ENCODE measurements at regions not wholly inside any gene's neighbourhood (a gene's known extent, or its start where the extent isn't known, plus 50 kb on each side); places are given as distances from the start of the nearest gene placed in this dataset.

DNA sequence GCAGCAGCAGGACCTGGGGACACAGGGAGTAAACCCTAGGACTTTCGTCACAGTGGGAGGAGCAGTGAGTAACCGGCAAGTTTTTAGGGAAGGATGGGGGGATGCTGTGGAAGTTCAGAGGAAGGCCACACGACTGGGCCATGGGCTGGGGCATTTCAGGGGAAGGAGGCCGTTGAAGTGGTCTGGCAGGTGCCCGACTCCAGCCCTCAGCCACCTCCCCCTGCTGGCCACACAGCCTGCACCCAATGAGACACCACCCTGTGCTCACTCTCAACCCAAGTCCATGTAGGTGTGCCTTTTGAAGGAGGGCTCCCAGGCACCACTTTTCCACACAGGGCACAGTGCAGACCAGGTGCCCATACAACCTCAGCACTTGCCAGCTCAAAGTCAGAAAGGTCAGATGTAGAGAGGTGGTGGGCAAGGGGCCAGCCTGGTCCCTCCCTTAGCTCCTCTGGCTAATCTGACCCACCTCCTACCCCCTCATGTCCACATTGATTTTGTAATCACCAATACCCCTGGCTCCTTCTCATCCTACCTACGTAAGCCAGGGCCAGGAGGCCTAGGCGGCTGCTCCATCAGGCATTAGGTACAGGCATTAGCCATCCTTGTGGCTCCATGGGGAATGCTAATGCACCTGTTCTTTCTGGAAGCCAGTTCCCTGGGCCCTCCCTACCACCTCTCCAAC, 211.2 kb downstream of the SMAD2 start:
- TF ChIP-seq, protein P1, sequence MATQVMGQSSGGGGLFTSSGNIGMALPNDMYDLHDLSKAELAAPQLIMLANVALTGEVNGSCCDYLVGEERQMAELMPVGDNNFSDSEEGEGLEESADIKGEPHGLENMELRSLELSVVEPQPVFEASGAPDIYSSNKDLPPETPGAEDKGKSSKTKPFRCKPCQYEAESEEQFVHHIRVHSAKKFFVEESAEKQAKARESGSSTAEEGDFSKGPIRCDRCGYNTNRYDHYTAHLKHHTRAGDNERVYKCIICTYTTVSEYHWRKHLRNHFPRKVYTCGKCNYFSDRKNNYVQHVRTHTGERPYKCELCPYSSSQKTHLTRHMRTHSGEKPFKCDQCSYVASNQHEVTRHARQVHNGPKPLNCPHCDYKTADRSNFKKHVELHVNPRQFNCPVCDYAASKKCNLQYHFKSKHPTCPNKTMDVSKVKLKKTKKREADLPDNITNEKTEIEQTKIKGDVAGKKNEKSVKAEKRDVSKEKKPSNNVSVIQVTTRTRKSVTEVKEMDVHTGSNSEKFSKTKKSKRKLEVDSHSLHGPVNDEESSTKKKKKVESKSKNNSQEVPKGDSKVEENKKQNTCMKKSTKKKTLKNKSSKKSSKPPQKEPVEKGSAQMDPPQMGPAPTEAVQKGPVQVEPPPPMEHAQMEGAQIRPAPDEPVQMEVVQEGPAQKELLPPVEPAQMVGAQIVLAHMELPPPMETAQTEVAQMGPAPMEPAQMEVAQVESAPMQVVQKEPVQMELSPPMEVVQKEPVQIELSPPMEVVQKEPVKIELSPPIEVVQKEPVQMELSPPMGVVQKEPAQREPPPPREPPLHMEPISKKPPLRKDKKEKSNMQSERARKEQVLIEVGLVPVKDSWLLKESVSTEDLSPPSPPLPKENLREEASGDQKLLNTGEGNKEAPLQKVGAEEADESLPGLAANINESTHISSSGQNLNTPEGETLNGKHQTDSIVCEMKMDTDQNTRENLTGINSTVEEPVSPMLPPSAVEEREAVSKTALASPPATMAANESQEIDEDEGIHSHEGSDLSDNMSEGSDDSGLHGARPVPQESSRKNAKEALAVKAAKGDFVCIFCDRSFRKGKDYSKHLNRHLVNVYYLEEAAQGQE (IDR thresholded peaks at IDR 0.05; ENCODE audit: insufficient read depth in 1 of 2, low read depth in 2 of 2, low read length in 1 of 2): no peak
- TF ChIP-seq CTCF (IDR thresholded peaks at IDR 0.05): no peak
- TF ChIP-seq TCF7L2 (IDR thresholded peaks at IDR 0.05; ENCODE audit: low read depth, low read length): no peak
- TF ChIP-seq POLR2AphosphoS5 (IDR thresholded peaks at IDR 0.05; ENCODE audit: low read depth, low read length): no peak
- no peak for TF ChIP-seq SIN3A (IDR thresholded peaks at IDR 0.05; ENCODE audit: borderline replicate concordance, insufficient read depth, low read depth, low read length)

Measured in Panc1 (cell line).